NAMALWA (cell line): ENCODE measurements at regions not wholly inside any gene's neighbourhood (a gene's known extent, or its start where the extent isn't known, plus 50 kb on each side); places are given as distances from the start of the nearest gene placed in this dataset.

Experiments
- DNase-seq: peaks from one replicate; pipeline ENCODE4 v3.0.0-alpha.2; 2015; ENCODE audit warnings: low spot score

- no peak for DNase-seq
Measured at GRCh38 chr2:220168891-220169546, 541.6 kb downstream of the SLC4A3 start.

- DNase-seq = no peak
Measured at GRCh38 chr2:220174826-220175225, 547.4 kb downstream of the SLC4A3 start.

GRCh38 chr2:220175967-220176366 is 548.5 kb downstream of the SLC4A3 start:
- no peak for DNase-seq

- no peak for DNase-seq
Measured at GRCh38 chr2:220178991-220179695, 551.7 kb downstream of the SLC4A3 start.

GRCh38 chr2:220181165-220181564 is 553.7 kb downstream of the SLC4A3 start:
- no peak for DNase-seq

- DNase-seq = no peak
Measured at GRCh38 chr2:220182790-220183189, 555.4 kb downstream of the SLC4A3 start.

GRCh38 chr2:220185766-220186305 is 558.4 kb downstream of the SLC4A3 start:
- DNase-seq = no peak

GRCh38 chr2:220188031-220188430 is 560.6 kb downstream of the SLC4A3 start:
- DNase-seq = no peak

- no peak for DNase-seq
Measured at GRCh38 chr2:220191031-220191430, 563.6 kb downstream of the SLC4A3 start.

- DNase-seq = no peak
Measured at GRCh38 chr2:220191737-220192136, 564.3 kb downstream of the SLC4A3 start.

- no peak for DNase-seq
Measured at GRCh38 chr2:220192994-220193753, 565.7 kb downstream of the SLC4A3 start.

GRCh38 chr2:220194630-220195584 is 567.5 kb downstream of the SLC4A3 start:
- DNase-seq = no peak

GRCh38 chr2:220198896-220199295 is 571.5 kb downstream of the SLC4A3 start:
- no peak for DNase-seq

GRCh38 chr2:220202066-220202465 is 574.6 kb downstream of the SLC4A3 start:
- no peak for DNase-seq

GRCh38 chr2:220209093-220209492 is 581.7 kb downstream of the SLC4A3 start:
- DNase-seq = no peak

GRCh38 chr2:220209751-220210150 is 582.3 kb downstream of the SLC4A3 start:
- DNase-seq = no peak

- no peak for DNase-seq
Measured at GRCh38 chr2:220212296-220213080, 585.1 kb downstream of the SLC4A3 start.

GRCh38 chr2:220215785-220216184 is 588.4 kb downstream of the SLC4A3 start:
- DNase-seq = no peak

- no peak for DNase-seq
Measured at GRCh38 chr2:220219371-220219770, 591.9 kb downstream of the SLC4A3 start.

GRCh38 chr2:220220009-220220408 is 592.6 kb downstream of the SLC4A3 start:
- no peak for DNase-seq

- DNase-seq = no peak
Measured at GRCh38 chr2:220221992-220222391, 594.6 kb downstream of the SLC4A3 start.
